Pons (tissue), 1 donor: ENCODE measurements at regions not wholly inside any gene's neighbourhood (a gene's known extent, or its start where the extent isn't known, plus 50 kb on each side); places are given as distances from the start of the nearest gene placed in this dataset.

Source experiments
- DNase-seq: peaks from one replicate; pipeline ENCODE4 v3.0.0-alpha.2; 2016; ENCODE audit warnings: low spot score

DNA sequence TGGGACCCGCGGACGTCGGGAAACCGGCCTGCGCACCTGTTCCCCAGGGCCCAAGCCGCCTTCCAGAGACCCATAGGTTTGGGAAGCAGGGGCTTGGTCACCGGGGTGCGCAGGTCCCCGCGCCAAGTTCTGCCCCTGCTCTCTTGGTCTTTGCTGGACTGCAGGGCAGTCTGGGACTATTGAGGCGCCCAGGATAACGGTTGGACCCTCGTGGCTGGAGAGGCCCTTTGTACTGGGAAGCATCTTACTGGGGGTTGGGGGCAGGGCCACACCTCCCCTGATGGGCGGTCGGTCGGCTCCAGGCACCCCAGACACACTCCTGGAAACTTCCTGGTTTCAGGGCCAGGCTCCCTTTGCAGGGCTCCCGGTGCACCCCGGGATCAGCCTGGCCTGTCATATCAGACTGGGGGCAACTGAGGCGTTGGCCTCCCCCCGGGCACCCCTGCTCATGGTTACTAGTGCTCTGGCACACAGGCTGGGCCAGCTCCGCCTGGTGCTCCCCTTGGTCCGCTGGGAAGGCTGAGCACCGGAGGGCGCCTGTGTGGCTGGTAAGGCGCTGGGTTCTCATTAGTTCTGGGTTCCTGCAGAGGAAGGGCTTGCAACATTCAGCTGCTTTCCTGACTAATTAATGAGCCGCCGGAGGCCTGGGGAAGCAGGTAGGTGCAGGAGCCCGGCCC is 1250.5 kb downstream of the BRD1 start:
- peak; percentile 64 for DNase-seq

DNA sequence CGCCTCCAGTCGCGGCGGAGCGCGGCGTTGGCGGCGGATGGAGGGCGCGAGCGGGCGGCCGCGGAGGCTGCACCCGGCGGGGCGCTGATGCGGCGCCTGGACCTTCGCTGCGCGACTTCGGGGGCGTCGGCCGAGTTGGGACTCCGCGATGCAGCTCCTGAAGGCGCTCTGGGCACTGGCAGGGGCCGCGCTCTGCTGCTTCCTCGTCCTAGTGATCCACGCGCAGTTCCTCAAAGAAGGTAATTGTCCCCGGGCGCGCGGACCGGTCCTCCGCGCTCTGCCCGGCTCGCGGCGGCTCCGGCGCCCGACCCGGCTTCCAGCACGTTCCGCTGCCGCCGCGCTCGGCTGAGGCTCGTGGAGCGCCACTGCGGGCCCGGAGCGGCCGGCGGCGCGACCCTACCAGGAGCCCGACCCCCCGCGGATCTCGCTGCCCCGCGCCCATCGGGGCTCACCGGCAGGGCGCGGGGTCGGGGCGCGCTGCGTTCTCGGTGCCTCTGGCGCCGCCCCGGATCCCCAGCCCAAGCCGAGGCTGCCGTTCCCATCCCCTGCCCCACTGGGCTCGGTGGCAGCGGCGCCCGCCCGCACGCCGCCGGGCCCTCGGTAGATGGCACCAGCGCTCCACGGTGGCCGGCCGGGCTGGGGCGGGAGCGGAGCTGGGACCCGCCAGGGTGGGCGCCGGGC is 1251.2 kb downstream of the BRD1 start:
- no peak for DNase-seq

DNA sequence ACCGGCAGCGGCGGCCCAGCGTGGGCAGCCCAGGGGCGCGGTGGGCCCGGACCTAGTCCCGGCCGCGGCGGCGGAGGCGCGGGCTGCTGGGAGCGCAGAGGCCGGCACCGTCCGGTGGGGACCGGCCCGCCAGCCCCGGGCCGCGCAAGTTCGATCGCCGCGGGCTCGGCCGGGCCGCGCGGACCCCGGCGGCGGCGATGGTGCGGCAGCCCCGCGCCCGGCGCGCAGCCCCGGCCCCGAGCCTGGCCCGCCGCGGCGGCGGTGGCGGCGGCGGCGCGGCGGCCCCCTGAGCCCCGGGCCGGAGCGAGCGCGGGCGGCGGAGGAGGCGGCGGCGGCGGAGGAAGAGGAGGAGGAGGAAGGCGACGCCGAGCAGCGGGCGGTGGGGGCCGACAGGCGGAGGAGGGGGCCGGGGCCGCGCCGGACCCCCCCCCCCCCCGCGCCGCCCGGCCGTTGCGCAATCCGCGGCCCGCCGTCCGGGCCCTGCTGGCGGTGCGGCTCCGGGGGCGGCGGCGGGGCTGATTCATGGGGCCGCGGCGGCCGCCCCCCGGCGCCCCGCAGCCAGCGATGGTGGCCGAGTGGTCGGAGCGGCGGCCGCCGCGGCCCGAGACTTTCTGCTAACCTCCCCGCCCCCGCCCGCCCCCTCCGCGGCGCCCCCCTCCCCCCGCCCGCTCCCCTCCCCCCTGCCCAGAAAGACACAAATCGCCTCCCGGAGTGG is 1251.9 kb downstream of the BRD1 start:
- DNase-seq = no peak

- DNase-seq = peak; percentile 37
Observed at GRCh38 chr22:48574776-48575617, 1252.7 kb downstream of the BRD1 start.

- no peak for DNase-seq
Observed at GRCh38 chr22:48573766-48574165, 1253.9 kb downstream of the BRD1 start.

DNA sequence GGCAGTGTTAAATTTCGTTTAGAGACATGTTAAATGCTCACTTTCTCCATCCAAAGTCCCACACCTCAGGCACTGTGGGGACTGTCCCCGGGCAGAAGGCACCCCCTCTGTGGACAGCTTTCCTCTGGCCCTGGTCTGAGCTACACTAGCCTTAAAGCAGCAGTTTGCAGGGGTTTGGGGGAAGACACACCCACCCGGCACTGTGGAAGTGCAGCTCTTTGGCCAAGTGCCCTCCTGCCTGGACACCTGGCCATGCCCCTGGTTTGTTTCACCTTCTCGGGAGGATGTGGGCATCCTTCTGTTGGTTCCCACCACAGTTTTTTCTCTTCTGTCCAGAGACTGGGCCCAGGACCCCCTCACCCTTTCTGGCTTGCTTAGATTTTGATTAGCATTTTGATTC is 1254.7 kb downstream of the BRD1 start:
- no peak for DNase-seq

DNA sequence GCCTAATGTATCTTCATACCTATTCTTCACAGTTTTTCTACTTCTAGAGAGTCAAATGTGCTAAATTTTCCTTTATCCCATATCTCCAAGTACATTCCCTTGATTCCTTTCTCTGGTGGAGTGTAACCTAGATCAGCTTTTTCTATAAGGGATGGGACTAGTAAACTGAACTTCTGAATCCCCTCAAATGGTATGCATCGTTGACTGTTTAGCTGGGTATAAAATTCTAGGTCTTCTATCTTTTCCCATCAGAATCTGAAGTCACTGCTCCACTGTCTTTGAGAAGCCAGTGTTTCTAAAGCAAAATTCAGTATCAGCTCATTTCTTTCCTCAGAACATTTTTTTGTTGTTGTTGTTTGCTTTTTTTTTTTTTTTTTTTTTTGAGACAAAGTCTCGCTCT is 1256.8 kb downstream of the BRD1 start:
- DNase-seq = no peak

DNA sequence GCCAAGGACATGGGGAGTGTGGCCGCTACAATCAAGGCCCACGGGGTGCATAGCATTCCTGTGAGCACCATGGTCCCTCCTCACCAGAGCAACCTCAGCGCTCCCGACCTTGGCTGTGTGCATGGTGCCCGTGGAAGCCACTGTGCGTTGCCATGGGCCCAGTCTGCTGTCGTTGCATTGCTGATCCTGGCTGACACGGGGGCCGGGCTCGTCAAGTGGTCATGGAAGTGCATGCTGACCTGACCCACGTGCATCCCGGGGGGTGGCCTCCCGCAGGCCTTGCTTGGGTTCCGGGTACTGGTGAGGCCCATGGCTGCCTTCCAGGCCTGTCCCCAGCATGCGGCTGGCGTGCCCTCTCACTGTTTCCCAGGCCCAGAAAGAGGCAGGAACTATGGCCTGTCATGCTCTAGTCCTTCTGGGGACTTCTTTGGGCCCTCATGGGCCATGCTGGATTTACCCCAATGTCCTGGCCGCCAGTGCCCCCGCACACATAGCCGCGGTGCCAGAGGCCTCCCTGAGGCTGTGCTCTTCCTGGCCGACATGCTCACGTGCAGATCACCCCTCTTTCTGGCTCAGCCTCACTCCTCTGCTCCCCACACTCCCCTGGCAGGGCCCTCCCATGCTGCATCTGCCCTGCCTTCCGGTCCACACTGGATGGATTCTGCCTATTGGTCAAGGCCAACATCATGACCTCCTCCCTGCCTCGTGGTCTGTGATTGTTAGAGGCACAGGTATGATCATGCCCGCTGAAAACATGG is 1258.0 kb downstream of the BRD1 start:
- no peak for DNase-seq

- peak; percentile 77 for DNase-seq
Observed at GRCh38 chr22:48568736-48569330, 1258.8 kb downstream of the BRD1 start.

DNA sequence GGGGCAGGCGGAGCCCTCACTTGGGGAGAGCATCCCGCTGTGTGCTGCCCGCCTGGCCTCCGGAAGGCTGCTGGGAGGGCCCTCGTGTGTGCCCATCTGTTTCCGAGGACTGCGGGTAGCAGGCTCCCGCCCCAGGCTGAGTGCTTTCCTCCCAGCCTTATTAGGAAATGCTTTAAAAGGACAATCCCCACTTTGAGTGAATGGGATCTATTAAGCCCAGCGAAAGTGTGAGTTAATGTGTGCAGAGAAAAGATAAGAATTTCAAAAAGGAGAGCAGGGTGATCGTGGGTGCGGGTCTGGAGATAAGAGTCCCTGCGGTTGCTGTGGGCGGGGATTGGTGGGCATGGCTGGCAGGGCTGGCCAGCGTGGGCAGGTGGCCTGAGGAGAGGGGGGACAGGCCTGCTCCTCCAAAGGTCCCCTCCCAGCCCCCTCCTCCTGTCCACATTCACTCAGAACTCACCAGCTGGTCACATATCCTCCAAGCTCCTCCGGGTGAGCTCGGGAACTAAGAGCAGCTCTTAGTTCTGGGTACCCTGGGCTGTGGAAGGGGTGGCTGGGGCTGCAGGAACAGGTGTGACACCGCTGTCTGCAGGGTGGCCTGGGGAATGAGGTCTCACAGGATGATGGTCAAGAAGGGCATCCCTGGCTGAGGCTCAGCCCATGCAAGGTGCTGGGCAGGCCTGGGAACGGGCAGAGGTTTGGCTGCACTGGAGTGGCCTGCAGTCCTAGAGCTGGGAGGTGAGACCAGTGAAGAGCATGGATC is 1260.3 kb downstream of the BRD1 start:
- no peak for DNase-seq

DNA sequence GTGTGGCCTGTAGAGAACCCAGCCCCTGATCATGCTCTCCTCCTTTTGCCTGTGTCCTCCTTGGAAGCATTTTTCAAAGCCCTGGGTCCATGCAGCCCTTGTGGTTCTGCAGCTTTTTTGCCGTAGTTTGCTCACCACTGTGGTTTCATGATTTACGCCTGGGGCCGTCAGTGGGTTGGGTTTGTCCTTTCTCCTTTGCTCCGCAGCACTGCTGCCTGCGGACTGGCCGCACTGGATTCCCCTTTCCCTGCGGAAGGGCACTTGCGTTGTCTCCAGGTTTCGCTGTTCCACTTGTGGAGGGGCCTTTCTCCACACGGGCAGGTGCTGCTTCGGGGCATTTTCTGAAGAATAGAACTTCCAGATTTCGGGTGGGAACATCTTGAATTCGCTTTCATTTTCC is 1260.9 kb downstream of the BRD1 start:
- DNase-seq = no peak

- no peak for DNase-seq
Observed at GRCh38 chr22:48565901-48566501, 1261.7 kb downstream of the BRD1 start.

DNA sequence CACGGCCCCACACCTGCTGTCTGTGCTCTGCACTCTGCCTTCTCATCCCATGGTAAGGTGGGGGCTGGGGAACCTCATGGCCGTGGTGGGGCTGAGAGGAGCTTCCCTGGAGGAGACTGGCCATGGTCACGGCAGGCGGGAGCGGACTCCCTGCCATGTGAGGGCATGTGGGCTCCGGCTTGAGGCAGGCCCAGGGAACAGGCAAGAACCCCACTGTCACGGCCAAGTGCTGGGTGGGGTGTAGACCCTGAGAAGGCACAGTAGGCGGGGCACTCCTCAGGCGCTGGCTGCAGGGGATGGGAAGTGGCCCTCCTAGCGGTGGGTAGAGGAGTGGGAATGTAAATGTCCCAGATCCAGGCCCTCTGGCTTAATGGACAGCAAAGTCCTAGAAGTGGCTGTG is 1262.7 kb downstream of the BRD1 start:
- no peak for DNase-seq

- no peak for DNase-seq
Observed at GRCh38 chr22:48563966-48564330, 1263.7 kb downstream of the BRD1 start.

- no peak for DNase-seq
Observed at GRCh38 chr22:48563118-48563965, 1264.3 kb downstream of the BRD1 start.

DNA sequence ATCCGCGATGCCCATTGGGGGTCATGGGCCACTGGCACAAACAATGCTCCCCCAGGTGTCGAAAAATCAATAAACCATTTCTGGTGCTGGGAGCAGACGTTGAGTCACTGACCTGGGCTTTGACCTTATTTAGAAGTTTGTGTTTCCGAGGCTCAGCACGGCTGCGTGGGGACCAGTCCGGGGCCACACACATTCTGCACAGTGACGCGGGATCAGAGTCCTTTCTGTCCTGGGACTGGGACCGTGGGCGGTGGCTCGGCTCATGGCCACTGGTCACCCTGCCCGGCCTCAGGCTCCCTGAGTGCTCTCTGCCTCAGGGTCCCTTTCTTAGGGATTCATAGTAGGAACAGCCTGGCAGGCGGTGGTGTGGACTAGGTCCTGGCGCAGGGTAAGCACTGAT is 1266.0 kb downstream of the BRD1 start:
- DNase-seq = no peak

DNA sequence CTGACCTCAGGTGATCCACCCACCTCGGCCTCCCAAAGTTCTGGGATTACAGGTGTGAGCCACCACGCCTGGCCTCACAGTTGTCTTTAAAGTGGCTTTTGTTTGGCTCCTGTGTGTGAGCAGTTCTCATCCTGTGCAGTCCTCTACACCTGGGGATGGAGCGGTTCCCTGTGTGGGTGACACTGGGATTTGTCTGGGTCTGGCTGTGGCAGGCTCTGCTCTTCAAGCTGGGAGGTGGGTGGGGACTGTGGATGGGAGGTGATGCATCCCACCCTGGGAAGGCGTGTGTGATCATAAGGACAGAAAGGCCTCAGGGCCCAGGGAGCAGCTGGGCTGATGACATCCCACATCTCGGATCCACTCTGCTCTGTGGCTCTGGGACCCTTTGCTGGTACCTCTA is 1266.8 kb downstream of the BRD1 start:
- no peak for DNase-seq

DNA sequence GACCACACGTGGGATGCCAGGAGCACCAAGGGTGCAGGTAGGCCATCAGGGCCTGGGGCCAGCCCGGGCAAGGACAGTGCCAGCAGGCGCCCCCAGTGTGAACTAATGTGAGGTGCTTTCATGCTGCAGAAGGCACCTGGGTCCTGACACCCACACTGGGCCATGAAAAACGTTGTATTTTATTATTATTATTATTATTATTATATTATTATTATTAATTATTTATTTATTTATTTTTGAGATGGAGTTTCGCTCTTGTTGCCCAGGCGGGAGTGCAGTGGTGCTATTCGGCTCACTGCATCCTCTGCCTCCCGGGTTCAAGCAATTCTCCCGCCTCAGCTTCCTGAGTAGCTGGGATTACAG is 1267.3 kb downstream of the BRD1 start:
- DNase-seq = no peak
